ENCODE measurements at regions not wholly inside any gene's neighbourhood (a gene's known extent, or its start where the extent isn't known, plus 50 kb on each side); places are given as distances from the start of the nearest gene placed in this dataset.
"Not testable (repeated sequence)": the region's sequence is repeated elsewhere in the genome, so short reads cannot be mapped to it uniquely, and the experiment has no call there.

DNA sequence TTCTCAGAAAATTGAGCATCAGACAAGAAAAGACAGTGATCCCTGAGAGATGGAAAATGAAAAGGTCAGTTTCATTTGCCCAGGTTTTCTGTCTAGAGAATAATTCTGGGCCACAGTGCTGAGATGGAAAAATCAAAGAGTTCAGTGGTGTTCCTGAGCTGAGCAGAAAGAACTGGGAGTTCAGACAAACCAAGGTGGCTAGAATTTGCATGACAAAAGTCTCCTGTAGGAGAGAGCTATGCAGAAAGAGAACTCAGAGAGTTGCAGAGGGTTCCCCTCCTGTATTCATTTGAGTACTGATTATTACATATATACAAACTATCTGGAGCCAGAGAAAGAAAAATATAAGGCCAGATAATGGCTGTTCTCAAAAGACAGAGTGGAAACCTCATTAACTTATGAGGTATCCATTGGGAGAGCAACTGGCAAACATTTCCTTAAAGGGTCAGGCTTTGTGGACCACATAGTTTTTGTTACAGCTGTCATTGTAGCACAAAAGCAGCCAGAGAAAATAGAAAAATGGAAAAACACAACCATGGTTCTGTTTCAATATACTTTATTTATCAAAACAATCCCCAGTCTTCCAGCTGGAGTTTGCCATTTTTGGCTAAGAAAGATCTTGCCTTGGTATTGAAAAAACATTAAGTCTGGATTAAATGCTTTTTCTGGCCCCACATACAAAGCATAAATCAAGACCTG, 1004.1 kb downstream of the TBL1XR1 start:
- DNase-seq (ENCODE audit: low read depth in 2 of 2), result no peak

DNA sequence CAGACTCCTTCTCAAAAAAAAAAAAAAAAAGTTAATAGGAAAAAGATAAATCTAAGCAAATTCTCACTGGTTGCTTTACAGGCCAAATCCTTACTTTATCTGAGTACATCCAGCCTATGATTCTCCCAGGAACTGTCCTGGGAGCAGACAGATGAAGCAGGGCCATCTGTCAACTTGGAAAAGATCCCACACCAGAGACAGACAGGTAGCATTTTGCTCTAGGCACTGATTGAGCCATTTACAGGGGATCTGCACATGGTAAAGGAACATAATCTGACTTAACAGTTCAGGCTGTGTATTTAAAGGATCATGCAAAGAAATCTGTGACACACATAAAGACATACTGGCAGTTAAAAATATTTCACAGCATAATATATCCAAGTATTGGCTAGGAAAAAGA, 1006.5 kb downstream of the TBL1XR1 start:
- DNase-seq (ENCODE audit: low read depth in 2 of 2), result no peak

DNA sequence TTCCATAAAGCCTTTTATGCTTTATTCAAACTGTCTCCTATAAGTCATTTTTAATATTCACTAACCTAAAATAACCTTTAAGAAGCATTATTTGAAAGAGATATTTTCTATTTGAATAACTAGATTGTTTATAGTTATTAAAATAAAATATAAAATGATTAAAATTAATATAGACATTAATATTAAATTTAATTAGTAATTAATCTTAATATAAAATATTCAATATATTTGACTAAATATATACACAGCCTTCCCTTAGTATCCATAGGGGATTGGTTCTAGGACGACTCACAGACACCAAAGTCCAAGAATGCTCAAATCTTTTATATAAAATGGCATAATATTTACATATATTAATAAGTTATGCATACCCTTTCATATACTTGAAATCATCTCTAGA, 1014.1 kb downstream of the TBL1XR1 start:
- no peak for DNase-seq (ENCODE audit: low read depth in 2 of 2)

DNA sequence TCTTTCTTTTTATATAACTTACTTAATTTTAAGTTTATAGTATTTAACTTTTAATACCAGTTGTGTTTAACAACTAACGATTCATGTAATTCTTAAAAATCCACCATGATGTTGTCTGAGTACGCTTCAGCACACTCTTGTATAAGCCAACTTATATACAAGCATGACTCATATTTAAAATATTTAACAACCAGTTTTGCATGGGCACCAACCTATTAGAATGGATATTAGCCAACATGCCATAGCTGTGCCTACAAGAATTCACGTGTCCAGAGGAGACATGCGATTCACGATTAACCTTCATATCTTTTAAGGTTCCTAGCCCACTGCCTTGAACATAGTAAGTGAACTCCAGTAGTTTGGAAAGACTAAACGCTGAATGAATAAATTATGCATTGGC, 1023.2 kb downstream of the TBL1XR1 start:
- DNase-seq (ENCODE audit: low read depth in 2 of 2), result no peak

DNA sequence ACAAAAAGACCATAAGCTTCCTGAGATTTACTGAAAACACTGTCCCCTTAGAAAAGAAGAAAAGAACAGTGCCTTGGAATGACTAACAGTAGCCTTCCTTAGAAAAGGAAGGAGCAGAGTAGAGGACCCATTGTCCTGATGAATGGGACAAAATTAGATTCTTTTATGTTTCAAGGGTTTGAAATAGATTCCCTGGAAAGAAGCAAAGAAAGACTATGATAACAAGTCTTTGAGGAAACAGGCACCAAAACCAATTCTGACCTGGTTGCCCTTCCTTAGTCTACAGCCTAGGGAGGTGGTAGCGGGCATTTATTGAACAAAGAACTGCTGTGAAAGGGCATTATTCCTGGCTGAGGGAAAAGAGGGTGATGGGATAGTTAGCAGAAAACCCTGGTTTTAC, 1024.8 kb downstream of the TBL1XR1 start:
- DNase-seq (ENCODE audit: low read depth in 2 of 2), result no peak

DNA sequence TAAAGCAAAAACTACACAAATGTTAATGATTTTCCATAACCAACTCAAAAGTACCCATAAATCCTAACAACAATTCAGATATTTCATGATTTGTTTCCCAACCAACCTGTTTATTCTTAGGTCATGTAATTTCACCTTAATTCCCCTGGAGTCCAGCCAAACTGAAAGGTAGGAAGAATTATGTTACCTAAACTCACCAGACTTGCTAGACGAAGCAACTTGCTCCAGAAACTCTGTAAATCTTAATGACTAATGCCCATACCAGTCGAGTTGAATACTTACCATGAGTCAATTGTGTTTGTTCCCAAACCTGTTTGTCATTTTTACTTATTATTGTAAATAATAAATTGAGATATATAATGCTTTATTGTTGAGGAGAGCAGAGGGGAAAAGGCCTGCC, 1030.0 kb downstream of the TBL1XR1 start:
- no peak for DNase-seq (ENCODE audit: low read depth in 2 of 2)

DNA sequence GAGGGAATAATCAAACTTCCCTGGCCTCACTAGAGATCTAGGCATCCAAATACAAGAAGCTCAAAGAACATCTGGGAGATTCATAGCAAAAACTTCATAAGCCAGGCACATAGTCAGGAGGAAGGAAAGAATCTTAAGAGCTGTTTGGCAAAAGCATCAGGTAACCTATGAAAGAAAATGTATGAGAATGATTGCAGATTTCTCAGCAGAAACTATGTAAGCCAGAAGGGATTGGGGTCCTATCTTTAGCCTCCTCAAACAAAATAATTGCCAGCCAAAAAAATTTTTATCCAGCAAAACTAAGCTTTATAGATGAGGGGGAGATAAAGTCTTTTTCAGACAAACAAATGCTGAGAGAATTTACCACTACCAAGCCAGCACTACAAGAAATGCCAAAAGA, 1036.3 kb downstream of the TBL1XR1 start:
- no peak for DNase-seq (ENCODE audit: low read depth in 2 of 2)

DNA sequence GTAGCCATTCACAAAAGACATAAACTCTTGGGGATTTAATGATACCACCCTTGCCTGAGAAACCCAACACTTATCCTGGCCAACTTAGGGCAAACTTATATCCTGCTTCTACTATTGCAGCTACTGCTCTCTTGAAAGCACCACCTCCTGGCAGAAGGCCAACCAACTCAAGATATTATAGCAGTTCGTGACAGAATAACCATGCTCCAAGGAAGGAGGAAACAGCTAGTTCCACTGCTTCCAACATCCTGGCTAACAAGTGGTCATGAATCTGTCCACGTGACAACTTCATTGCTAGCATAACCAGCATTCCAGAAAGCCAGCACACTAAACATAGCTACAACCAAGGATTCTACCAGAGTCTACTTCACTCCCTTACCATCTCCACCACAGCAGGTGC, 1037.5 kb downstream of the TBL1XR1 start:
- no peak for DNase-seq (ENCODE audit: low read depth in 2 of 2)

DNA sequence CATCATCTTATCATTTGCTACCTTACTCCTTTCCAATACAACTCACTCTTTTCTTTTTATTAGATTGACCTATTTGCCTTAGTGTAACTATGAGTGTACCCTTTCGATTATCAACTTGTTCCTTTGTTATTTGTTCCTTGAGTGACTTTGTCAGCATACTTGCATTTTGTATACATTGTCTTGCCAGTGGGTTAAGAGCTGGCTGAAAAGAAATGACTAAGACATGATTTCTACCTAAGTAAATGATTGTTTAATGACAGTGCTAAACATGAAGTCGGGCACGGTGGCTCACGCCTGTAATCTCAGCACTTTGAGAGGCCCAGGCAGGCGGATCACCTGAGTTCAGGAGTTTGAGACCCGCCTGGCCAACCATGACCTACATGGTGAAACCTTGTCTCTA, 1042.3 kb downstream of the TBL1XR1 start:
- DNase-seq (ENCODE audit: low read depth in 2 of 2), result no peak

DNA sequence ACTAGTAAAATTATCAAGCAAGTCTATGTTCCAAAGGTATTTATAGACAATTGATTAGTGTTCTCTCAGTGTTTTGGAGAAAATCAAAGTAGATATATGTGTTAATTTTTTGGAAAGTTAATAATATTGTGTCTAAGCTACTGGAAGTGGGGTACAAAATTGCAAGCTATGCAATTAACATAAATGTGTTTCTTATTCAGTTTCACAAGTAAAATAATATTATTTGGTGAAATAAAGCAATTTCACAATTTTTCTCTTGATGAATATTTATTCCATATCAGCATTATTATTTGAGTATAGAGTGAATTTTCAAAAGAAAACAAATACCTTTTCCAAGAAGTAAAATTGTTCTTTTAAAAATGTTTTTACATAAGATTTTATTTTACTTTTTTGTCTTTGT, 1047.7 kb downstream of the TBL1XR1 start:
- DNase-seq (ENCODE audit: low read depth in 2 of 2), result no peak

DNA sequence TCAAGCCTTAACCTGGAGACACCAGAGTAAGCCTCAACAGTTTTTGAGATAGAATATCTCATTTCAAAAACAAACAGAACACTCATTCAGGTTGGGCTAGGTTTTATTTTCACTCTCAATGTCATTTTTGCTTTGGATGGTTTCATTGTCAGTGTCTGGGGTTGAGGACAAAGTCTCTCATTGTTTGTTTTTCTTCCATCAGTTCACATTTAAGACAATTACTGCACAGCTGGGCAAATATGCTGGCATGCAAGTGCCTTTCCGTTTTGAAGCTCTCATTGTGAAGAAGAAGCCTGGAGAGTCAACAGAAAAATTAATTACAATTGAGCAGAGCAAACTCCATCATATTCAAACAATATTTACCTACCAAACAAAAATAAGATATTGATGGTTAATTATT, 1050.0 kb downstream of the TBL1XR1 start:
- DNase-seq (ENCODE audit: low read depth in 2 of 2), result no peak

DNA sequence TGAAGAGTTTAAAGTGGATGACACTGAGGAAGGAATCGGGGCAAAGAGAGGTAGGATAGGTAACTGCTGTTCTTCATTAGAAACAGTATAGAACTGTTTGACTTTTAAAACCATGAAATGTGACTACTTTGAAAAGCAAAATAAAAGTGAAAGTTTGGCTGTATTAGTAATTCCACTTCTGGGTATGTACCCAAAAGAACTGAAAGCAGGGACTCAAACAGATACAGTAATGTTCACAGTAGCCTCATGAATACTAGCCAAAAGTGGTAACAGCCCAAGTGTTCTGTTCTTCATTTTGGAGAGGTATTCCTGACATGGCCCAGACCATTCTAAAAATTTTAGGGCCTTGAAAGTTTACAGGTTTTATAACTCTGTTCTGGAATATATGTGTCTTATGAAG, 1055.4 kb downstream of the TBL1XR1 start:
- no peak for DNase-seq (ENCODE audit: low read depth in 2 of 2)

DNA sequence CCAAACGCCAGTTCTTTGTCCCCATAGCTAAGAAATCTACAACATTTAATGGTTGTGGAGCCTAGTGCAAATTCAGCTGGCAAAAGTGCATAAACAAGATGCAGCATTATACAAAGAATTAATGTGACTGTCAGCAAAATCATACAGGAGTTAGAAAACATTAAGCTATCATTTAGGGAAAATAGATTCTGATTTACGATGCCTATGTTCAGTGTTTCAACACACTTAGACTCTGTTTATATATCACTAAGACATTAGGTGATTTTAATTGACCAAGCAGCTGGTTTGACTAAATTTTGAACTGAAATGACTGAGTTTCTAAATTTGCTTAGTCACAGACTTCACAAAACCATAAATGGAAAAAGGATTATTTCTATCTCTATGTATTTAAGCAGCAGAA, 1076.8 kb downstream of the TBL1XR1 start:
- DNase-seq (ENCODE audit: low read depth in 2 of 2), result no peak

DNA sequence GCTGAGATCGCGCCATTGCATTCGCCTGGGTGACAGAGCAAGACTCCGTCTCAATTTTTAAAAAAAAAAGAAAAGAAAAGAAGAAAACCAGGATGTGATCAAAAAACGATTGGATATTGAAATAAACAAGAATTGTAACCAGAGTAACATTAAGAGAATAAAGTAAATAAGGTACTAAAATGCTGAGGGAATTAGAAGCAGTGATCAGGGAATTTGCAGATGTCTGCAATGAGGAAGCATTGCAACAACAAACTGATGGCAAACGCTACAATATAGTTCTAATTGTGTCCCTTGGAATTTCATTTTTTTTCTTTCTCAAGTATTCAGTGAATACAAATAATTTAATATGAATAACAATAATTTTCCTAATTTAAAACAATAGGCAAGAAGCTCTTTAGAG, 1077.5 kb downstream of the TBL1XR1 start:
- no peak for DNase-seq (ENCODE audit: low read depth in 2 of 2)

DNA sequence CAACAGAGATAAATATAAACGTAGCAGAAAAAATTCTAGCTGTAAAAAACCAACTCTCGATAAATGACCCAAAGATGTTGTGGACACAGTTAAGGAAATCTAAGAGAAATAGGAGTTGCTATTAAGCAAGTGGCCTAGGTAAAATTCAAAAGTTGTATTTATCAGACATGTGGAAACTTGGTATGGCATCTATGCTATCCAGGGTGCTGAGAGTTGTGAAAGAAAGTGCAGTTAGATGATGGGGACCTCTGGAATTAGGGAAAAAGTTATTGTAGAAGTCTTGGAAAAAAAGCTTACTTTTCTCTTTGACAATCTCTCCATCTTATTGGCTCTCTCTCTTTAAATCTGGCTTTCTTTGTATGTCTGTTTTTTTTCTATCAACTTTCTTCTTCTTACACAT, 1090.9 kb downstream of the TBL1XR1 start:
- no peak for DNase-seq (ENCODE audit: low read depth in 2 of 2)

DNA sequence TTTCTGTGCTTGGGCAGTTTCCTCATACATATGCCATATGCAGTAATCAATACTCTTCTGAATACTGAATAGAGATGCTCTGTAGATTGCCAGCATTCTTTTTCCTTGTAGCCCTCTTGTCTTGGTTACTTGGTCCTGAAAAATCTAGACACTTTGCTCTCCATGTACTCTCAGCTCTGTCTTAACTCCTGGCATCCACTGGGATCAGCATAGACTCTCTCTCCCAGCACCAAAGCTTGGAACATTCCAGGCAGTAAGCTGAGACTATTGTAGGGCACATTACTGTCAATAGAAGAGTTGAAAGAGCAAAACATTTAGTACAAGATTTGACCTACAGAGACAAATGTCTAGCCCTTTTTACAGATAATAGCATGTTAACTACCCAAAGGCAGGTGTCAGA, 1100.3 kb downstream of the TBL1XR1 start:
- no peak for DNase-seq (ENCODE audit: low read depth in 2 of 2)

DNA sequence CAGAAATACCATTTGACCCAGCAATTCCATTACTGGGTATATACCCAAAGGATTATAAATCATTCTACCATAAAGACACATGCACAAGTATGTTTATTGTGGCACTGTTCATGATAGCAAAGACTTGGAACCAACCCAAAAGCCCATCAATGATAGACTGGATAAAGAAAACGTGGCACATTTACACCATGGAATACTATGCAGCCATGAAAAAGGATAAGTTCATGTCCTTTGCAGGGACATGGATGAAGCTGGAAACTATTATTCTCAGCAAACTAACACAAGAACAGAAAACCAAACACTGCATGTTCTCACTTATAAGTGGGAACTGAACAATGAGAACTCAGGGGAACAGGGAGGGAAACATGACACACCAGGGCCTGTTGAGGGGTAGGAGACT, 1103.4 kb downstream of the TBL1XR1 start:
- DNase-seq (ENCODE audit: low read depth in 2 of 2), result not testable (repeated sequence)

DNA sequence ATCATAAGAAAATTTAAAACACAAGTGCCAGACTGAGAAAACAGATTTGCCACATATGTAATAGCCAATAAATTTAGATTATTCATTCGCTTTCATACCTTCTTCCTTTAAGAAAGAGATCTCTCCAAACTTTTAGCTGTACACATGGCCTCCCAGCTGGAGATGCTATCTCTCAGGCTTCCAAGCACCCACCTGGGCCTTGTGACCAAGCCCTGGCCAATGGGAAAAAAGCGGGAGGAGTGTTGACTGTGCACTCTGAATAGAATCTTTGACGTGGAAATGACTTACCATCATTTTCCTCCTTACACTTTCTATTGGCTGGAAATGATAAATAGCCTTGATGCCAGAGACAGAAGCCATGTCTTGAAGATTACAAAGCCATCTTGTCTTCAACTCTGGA, 1106.6 kb downstream of the TBL1XR1 start:
- no peak for DNase-seq (ENCODE audit: low read depth in 2 of 2)

DNA sequence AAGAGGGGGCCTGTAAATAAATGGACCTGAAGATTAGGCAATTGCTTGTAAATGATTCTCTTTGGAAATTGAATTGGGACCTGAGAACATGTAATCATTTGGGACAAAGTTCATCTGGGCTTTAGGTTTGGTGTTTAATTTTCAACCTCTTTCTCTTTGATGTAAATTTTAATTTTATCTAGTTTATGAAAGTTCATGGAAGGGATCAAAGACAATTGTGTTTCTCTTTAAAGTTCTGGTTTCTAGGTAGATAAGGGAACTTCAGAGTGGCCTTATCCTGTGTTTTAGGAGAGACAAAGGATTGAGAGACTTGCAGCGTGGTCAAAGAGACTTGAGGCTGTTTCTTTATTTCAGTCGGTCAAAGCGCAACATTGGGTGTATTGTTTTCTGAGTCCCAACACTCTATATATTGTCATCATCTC, 1108.3 kb downstream of the TBL1XR1 start:
- DNase-seq (ENCODE audit: low read depth in 2 of 2), result no peak

DNA sequence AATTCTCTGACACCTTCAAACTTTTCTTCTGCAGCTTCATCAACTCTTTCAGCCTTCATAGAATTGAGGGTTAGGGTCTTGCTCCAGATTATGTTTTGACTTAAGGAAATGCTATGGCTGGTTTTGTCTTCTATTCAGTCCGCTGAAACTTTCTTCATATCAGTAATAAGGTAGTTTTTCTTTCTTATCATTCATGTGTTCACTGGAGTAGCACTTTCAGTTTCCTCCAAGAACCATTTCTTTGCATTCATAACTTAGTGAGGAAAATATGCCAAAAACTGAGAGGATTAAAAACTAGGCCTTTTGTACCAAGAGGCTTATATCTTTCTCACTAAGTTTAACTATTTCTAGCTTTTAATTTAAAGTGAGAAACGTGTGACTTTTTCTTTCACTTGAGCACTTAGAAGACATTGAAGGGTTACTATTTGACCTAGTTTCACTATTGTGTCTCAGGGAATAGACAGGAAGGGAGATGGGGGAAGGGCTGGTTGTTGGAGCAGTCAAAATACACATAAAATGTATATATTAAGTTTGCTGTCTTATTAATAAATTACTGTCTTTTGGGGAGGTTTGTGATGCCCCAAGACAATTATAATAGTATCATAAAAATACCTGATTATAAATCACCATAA, 1110.1 kb downstream of the TBL1XR1 start:
- no peak for DNase-seq (ENCODE audit: low read depth in 2 of 2)

DNA sequence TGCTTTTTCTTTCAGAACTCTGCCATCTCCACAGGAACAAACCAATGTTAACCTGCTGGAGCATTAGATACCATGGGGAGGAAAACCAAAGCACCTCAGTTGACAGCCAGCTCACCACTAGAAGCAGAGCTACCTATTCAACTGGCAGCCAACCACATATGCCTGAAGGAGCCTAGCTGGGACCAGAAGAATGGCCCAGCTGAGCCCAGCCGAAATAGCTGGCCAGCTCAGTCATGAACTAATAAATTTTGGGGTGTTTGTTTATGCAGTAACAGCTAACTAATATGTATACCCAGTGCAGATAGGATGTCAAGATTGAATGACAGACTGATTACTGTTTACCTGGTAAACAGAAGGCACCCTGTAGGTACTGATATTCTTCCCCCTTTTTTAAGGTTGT, 1117.5 kb downstream of the TBL1XR1 start:
- no peak for DNase-seq (ENCODE audit: low read depth in 2 of 2)

DNA sequence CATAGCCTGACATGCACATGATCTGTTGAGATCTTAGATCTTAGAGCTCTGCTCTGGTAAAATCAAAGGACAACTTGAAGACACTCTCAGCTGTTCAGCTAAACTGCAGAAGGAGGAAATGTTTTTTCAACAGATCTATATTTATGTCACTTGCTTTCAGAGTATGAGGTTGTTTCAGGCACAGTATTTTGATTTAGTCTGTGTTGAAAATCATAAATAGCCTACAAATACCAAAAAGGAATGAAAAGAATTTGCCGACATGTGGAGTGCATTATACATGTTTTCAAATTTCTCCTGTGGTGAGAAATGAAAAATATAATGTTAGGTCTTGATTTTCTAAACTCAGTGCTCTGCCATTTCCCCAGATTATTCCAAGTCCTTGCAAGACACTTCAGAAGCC, 1118.4 kb downstream of the TBL1XR1 start:
- no peak for DNase-seq (ENCODE audit: low read depth in 2 of 2)

DNA sequence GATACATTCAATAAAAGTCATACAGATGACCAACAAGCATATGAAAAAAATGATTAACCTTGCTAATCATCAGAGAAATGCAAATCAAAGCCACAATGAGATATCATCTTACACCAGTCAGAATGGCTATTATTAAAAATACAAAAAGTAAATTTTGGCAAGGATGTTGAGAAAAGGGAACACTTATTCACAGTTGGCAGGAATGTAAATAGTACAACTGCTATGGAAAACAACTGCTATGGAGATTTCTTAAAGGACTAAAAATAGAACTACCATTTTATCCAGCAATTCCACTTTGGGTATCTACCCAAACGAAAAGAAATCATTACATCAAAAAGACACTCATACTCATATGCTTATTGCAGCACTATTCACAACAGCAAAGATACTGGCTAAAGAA, 1121.8 kb downstream of the TBL1XR1 start:
- DNase-seq (ENCODE audit: low read depth in 2 of 2), result no peak

DNA sequence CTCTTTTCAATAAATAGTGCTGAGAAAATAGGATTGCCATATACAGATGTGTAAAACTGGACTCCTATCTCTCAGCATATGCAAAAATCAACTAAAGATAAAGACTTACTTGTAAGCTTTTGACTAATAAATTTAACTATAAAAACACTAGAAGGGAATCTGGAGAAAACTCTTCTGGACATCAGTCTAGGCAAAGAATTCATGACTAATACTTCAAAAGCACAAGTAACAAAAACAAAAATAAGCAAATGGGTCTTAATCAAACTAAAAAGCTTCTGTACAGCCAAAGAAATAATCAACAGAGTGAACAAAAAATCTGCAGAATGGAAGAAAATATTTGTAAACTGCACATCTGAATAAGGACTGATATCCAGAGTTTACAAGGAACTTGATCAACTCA, 1122.2 kb downstream of the TBL1XR1 start:
- no peak for DNase-seq (ENCODE audit: low read depth in 2 of 2)
